HCT116 (cell line): ENCODE measurements at regions not wholly inside any gene's neighbourhood (a gene's known extent, or its start where the extent isn't known, plus 50 kb on each side); places are given as distances from the start of the nearest gene placed in this dataset.

Source experiments
- ATAC-seq: fragments of 200-7000 bp; cut with Tn5 transposase; 2 replicates; pipeline ENCODE4 v1.9.1; 2020; ENCODE audit warnings: mild to moderate bottlenecking, moderate library complexity
- BruUV-seq: library from RNA; stranded (reverse); fragments of 400-500 nt; replicated peaks from 2 replicates; lab custom pipeline; 2021; lab: Mats Ljungman, UMichigan
- CTCF ChIA-PET: fragments of 300-600 bp; sonication (Branson Sonifier 250); formaldehyde crosslinking; loops from one replicate; lab custom pipeline; 2021; ENCODE audit warnings: antibody characterized with exemption; lab: Charles Lee
- POLR2A ChIA-PET: fragments of 300-600, 350-600 bp; sonication (Branson Sonifier 250); formaldehyde crosslinking; loops from one replicate; lab custom pipeline; 2021; ENCODE audit warnings: antibody characterized with exemption; lab: Charles Lee
- RAD21 ChIA-PET, 2 experiments: fragments of 300-600 bp; sonication (Branson Sonifier 250); formaldehyde crosslinking; loops; one replicate each; lab custom pipeline; 2023; ENCODE audit warnings: low total read pairs in 2 of 2; ENCODE audit not compliant: uncharacterized antibody in 2 of 2, unreplicated experiment in 2 of 2, low non-redundant PET in 1 of 2; lab: Charles Lee
- DNase-seq: peaks from one replicate; pipeline ENCODE4 v3.0.0-alpha.2; 2010; ENCODE audit warnings: low read depth, low spot score
- H2AFZ ChIP-seq: fragments of 200-600 bp; shearing (Covaris generic), sonication (generic); 2 replicates; pipeline ENCODE4 v1.6.1; 2017; ENCODE audit warnings: low read depth, mixed run types, mixed read lengths, antibody characterized with exemption, low read length; ENCODE audit not compliant: poor library complexity, severe bottlenecking
- H3K27ac ChIP-seq: 2 replicates; pipeline ENCODE4 v1.5.1; 2012; ENCODE audit warnings: low read depth, low read length
- H3K27me3 ChIP-seq: fragments of 200-600 bp; sonication (generic); 2 replicates; pipeline ENCODE4 v1.6.1; 2016; ENCODE audit warnings: mixed run types, low read length, mixed read lengths; ENCODE audit not compliant: insufficient read depth
- H3K36me3 ChIP-seq, 2 experiments: fragments of 200-500 bp in 1 of 2; fragments of 200-600 bp in 1 of 2; sonication (Bioruptor generic) in 1 of 2; sonication (generic) in 1 of 2; 2 replicates each; pipeline versions ENCODE4 v1.5.1 to v1.6.1; 2014 to 2016; ENCODE audit warnings: low read length in 2 of 2, inconsistent platforms in 1 of 2, mixed read lengths in 1 of 2, mixed run types in 1 of 2; ENCODE audit not compliant: insufficient read depth in 2 of 2, control insufficient read depth in 1 of 2
- H3K4me1 ChIP-seq, 2 experiments: fragments of 200-600 bp in 1 of 2; sonication (generic) in 1 of 2; 2 replicates each; pipeline versions ENCODE4 v1.5.1 to v1.6.1; 2012 to 2017; ENCODE audit warnings: low read length in 2 of 2, inconsistent platforms in 1 of 2, mild to moderate bottlenecking in 1 of 2, mixed read lengths in 1 of 2, mixed run types in 1 of 2, moderate library complexity in 1 of 2; ENCODE audit not compliant: insufficient read depth in 2 of 2, control insufficient read depth in 1 of 2
- H3K4me2 ChIP-seq: fragments of 200-600 bp; sonication (generic); 2 replicates; pipeline ENCODE4 v1.6.1; 2017; ENCODE audit warnings: mixed run types, low read length, mixed read lengths
- H3K4me3 ChIP-seq, 2 experiments: fragments of 200-600 bp in 1 of 2; sonication (generic) in 1 of 2; replicated peaks in 1 of 2; 2 replicates each; pipeline ENCODE4 v1.5.1; 2011 to 2016; ENCODE audit warnings: low read length in 2 of 2, control low read depth in 1 of 2, low read depth in 1 of 2, mild to moderate bottlenecking in 1 of 2, mixed read lengths in 1 of 2, mixed run types in 1 of 2
- H3K79me2 ChIP-seq: fragments of 200-600 bp; sonication (generic); 2 replicates; pipeline ENCODE4 v1.6.1; 2017; ENCODE audit warnings: mild to moderate bottlenecking, mixed run types, low read length, moderate library complexity, mixed read lengths; ENCODE audit not compliant: insufficient read depth
- H3K9ac ChIP-seq: fragments of 200-600 bp; sonication (generic); 2 replicates; pipeline ENCODE4 v1.6.1; 2016; ENCODE audit warnings: low read length, mixed read lengths
- H3K9me2 ChIP-seq: fragments of 200-600 bp; sonication (generic), shearing (Covaris generic); 2 replicates; pipeline ENCODE4 v1.6.1; 2017; ENCODE audit warnings: mixed run types, mild to moderate bottlenecking, moderate library complexity; ENCODE audit not compliant: insufficient read depth
- H3K9me3 ChIP-seq, 2 experiments: fragments of 200-500 bp in 1 of 2; fragments of 200-600 bp in 1 of 2; sonication (Bioruptor generic) in 1 of 2; sonication (generic) in 1 of 2; 2 replicates each; pipeline ENCODE4 v1.6.1; 2014 to 2017; ENCODE audit warnings: low read length in 2 of 2, mixed read lengths in 2 of 2, inconsistent platforms in 1 of 2, low read depth in 1 of 2, mild to moderate bottlenecking in 1 of 2, mixed run types in 1 of 2, moderate library complexity in 1 of 2; ENCODE audit not compliant: control insufficient read depth in 1 of 2, insufficient read depth in 1 of 2
- H4K20me1 ChIP-seq: fragments of 200-600 bp; sonication (generic), shearing (Covaris generic); 2 replicates; pipeline ENCODE4 v1.6.1; 2017; ENCODE audit warnings: mixed run types, mild to moderate bottlenecking, moderate library complexity; ENCODE audit not compliant: insufficient read depth
- ATF3 ChIP-seq: IDR thresholded peaks from 2 replicates; pipeline ENCODE4 v1.6.1; 2012
- CBX3 ChIP-seq: IDR thresholded peaks from 2 replicates; pipeline ENCODE4 v1.6.1; 2012; ENCODE audit warnings: low read depth
- CEBPB ChIP-seq: IDR thresholded peaks from 2 replicates; pipeline ENCODE4 v1.6.1; 2012; ENCODE audit warnings: low read depth
- EGR1 ChIP-seq: IDR thresholded peaks from 2 replicates; pipeline ENCODE4 v1.6.1; 2012; ENCODE audit warnings: low read depth
- ELF1 ChIP-seq: IDR thresholded peaks from 2 replicates; pipeline ENCODE4 v1.6.1; 2012; ENCODE audit warnings: low read depth, borderline replicate concordance
- EZH2 ChIP-seq: fragments of 200-600 bp; sonication (generic); IDR thresholded peaks from 2 replicates; pipeline ENCODE4 v1.6.1; 2017; ENCODE audit warnings: antibody characterized with exemption, mixed run types
- EZH2phosphoT487 ChIP-seq: fragments of 200-600 bp; IDR thresholded peaks from 2 replicates; pipeline ENCODE4 v1.6.1; 2018; ENCODE audit warnings: antibody characterized with exemption, borderline replicate concordance
- FOSL1 ChIP-seq: IDR thresholded peaks from 2 replicates; pipeline ENCODE4 v1.6.1; 2012; ENCODE audit warnings: low read depth
- JUND ChIP-seq: IDR thresholded peaks from 2 replicates; pipeline ENCODE4 v1.6.1; 2012
- MAX ChIP-seq: IDR thresholded peaks from 2 replicates; pipeline ENCODE4 v1.6.1; 2012
- POLR2A ChIP-seq: IDR thresholded peaks from 2 replicates; pipeline ENCODE4 v1.7.0; 2011; ENCODE audit warnings: borderline replicate concordance; ENCODE audit not compliant: insufficient read depth, insufficient read length; ENCODE audit errors: extremely low read depth
- RAD21 ChIP-seq: IDR thresholded peaks from 2 replicates; pipeline ENCODE4 v1.6.1; 2012; ENCODE audit warnings: low read depth, mild to moderate bottlenecking
- SIN3A ChIP-seq: IDR thresholded peaks from 2 replicates; pipeline ENCODE4 v1.6.1; 2012; ENCODE audit warnings: low read depth
- SP1 ChIP-seq: IDR thresholded peaks from 2 replicates; pipeline ENCODE4 v1.6.1; 2012; ENCODE audit warnings: low read depth
- SRF ChIP-seq: IDR thresholded peaks from 2 replicates; pipeline ENCODE4 v1.6.1; 2012; ENCODE audit warnings: low read depth
- TCF7L2 ChIP-seq: IDR thresholded peaks from 2 replicates; pipeline ENCODE4 v1.7.0; 2011; ENCODE audit warnings: borderline replicate concordance, inconsistent platforms; ENCODE audit not compliant: insufficient read depth, insufficient read length; ENCODE audit errors: extremely low read depth
- ZBTB33 ChIP-seq: IDR thresholded peaks from 2 replicates; pipeline ENCODE4 v1.6.1; 2011; ENCODE audit warnings: mild to moderate bottlenecking, low read length, moderate library complexity; ENCODE audit not compliant: insufficient replicate concordance; ENCODE audit errors: extremely low read depth
- ZNF274 ChIP-seq: fragments of 200-500 bp; sonication (Bioruptor generic); IDR thresholded peaks from 2 replicates; pipeline ENCODE4 v1.6.1; 2014; ENCODE audit warnings: mild to moderate bottlenecking, low read depth, low read length, inconsistent platforms
- intact Hi-C: fragments of 100-400 bp; cut with micrococcal nuclease; formaldehyde crosslinking; loops from 2 replicates; pipeline ENCODE4 v1.10.0; 2022
- TF ChIP-seq, protein P1 (sequence below), 3 experiments: fragments of 200-600 bp in 1 of 3; sonication (generic) in 1 of 3; IDR thresholded peaks in 2 of 3; conservative IDR thresholded peaks in 1 of 3; 2 replicates each; pipeline ENCODE4 v1.5.1; 2012 to 2017; ENCODE audit warnings: low read depth in 2 of 3, low read length in 2 of 3, antibody characterized with exemption in 1 of 3, borderline replicate concordance in 1 of 3, control low read depth in 1 of 3, mild to moderate bottlenecking in 1 of 3, mixed read lengths in 1 of 3, mixed run types in 1 of 3, moderate library complexity in 1 of 3; ENCODE audit not compliant: insufficient read depth in 1 of 3
- TF ChIP-seq, protein P2 (sequence below): IDR thresholded peaks from 2 replicates; pipeline ENCODE4 v1.6.1; 2012; ENCODE audit warnings: low read depth

DNA sequence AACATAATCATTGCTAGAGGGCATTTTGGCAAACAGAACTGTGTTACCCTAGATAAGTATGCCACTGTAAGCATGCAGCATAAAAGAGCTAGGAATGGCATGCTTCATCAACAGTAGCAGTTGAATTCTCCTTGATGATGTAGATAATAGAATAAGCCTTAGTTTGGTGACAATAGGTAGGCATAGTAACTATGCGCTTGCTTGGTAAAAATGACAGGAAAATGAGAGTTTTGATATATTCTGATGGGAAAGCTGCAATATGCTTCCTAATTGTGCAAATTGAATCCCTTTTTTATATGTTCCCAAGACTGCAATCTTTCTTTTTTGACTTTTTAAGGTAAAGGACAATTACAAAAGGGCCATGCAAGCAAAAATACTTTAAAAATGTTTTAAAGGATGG is 930.9 kb upstream of the FAM98A start:
- peaks cover 0 to 14% of the 10 kb centered on the region in 2 experiments; a peak in 2 of 4 replicates for H3K9me3 ChIP-seq

More for the DNA sequence above, 930.9 kb upstream of the FAM98A start:
- no peak for DNase-seq
- ChIA-PET POLR2A (no interaction called here), RAD21 (no interaction called here), CTCF (no interaction called here)
- H3K4me3 ChIP-seq, result no peak overlapping the region
- H3K4me1 ChIP-seq, result no peaks in the 10 kb centered on the region; a peak in 1 of 4 replicates
- no peaks in the 10 kb centered on the region for H3K9me2 ChIP-seq
- intact Hi-C loops, result no loop called here
- H3K36me3 ChIP-seq, result no peaks in the 10 kb centered on the region
- no peaks in the 10 kb centered on the region for H3K79me2 ChIP-seq
- H3K4me2 ChIP-seq, result no peak overlapping the region
- TF ChIP-seq RAD21 (no peak), EZH2phosphoT487 (no peak), TCF7L2 (no peak), SIN3A (no peak), ELF1 (no peak), ZBTB33 (no peak), POLR2A (no peak), ZNF274 (no peak), JUND (no peak), SP1 (no peak), ATF3 (no peak), FOSL1 (no peak), EGR1 (no peak), CEBPB (no peak), CBX3 (no peak), MAX (no peak), EZH2 (no peak), SRF (no peak)
- TF ChIP-seq, protein P1, sequence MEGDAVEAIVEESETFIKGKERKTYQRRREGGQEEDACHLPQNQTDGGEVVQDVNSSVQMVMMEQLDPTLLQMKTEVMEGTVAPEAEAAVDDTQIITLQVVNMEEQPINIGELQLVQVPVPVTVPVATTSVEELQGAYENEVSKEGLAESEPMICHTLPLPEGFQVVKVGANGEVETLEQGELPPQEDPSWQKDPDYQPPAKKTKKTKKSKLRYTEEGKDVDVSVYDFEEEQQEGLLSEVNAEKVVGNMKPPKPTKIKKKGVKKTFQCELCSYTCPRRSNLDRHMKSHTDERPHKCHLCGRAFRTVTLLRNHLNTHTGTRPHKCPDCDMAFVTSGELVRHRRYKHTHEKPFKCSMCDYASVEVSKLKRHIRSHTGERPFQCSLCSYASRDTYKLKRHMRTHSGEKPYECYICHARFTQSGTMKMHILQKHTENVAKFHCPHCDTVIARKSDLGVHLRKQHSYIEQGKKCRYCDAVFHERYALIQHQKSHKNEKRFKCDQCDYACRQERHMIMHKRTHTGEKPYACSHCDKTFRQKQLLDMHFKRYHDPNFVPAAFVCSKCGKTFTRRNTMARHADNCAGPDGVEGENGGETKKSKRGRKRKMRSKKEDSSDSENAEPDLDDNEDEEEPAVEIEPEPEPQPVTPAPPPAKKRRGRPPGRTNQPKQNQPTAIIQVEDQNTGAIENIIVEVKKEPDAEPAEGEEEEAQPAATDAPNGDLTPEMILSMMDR (IDR thresholded peaks at IDR 0.05 in 2 of 3, conservative IDR thresholded peaks at IDR 0.05 in 1 of 3; ENCODE audit: borderline replicate concordance in 1 of 3, insufficient read depth in 1 of 3, low read depth in 2 of 3, low read length in 2 of 3), result no peak
- TF ChIP-seq, protein P2, sequence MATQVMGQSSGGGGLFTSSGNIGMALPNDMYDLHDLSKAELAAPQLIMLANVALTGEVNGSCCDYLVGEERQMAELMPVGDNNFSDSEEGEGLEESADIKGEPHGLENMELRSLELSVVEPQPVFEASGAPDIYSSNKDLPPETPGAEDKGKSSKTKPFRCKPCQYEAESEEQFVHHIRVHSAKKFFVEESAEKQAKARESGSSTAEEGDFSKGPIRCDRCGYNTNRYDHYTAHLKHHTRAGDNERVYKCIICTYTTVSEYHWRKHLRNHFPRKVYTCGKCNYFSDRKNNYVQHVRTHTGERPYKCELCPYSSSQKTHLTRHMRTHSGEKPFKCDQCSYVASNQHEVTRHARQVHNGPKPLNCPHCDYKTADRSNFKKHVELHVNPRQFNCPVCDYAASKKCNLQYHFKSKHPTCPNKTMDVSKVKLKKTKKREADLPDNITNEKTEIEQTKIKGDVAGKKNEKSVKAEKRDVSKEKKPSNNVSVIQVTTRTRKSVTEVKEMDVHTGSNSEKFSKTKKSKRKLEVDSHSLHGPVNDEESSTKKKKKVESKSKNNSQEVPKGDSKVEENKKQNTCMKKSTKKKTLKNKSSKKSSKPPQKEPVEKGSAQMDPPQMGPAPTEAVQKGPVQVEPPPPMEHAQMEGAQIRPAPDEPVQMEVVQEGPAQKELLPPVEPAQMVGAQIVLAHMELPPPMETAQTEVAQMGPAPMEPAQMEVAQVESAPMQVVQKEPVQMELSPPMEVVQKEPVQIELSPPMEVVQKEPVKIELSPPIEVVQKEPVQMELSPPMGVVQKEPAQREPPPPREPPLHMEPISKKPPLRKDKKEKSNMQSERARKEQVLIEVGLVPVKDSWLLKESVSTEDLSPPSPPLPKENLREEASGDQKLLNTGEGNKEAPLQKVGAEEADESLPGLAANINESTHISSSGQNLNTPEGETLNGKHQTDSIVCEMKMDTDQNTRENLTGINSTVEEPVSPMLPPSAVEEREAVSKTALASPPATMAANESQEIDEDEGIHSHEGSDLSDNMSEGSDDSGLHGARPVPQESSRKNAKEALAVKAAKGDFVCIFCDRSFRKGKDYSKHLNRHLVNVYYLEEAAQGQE, result no peak
- TF ChIP-seq, all 23 proteins: peak for 0
- Histone ChIP-seq H3K9ac (no peak overlapping the region), H3K27me3 (no peaks in the 10 kb centered on the region), H4K20me1 (no peaks in the 10 kb centered on the region), H3K27ac (no peak overlapping the region), H2AFZ (no peak overlapping the region)
- ATAC-seq, result no peak
- no TSS peak for BruUV-seq
